SK-N-SH (cell line): ENCODE measurements at regions not wholly inside any gene's neighbourhood (a gene's known extent, or its start where the extent isn't known, plus 50 kb on each side); places are given as distances from the start of the nearest gene placed in this dataset.

Experiments used
- CTCF ChIA-PET: fragments of 300-600, 350-600 bp; formaldehyde crosslinking; extraction: SDS; loops from one replicate; lab custom pipeline; 2021; lab: Yijun Ruan, JAX
- POLR2A ChIA-PET: fragments of 350-600 bp; sonication (Branson Sonifier 250); formaldehyde crosslinking; extraction: SDS; loops from one replicate; lab custom pipeline; 2020; ENCODE audit warnings: antibody characterized with exemption, inconsistent platforms; lab: Yijun Ruan, JAX
- DNase-seq: peaks from one replicate; pipeline ENCODE4 v3.0.0; 2012
- H2AFZ ChIP-seq: fragments of 200-600 bp; sonication (generic); 2 replicates; pipeline ENCODE4 v1.8.1; 2016; ENCODE audit warnings: antibody characterized with exemption, mild to moderate bottlenecking, low read depth
- H3F3A ChIP-seq: fragments of 200-600 bp; sonication (generic); replicated peaks from 2 replicates; pipeline ENCODE3; 2016; ENCODE audit warnings: antibody characterized with exemption, mild to moderate bottlenecking; ENCODE audit not compliant: insufficient read depth
- H3K27ac ChIP-seq, 2 experiments: fragments of 200-500 bp in 1 of 2; fragments of 200-600 bp in 1 of 2; sonication (Bioruptor generic) in 1 of 2; sonication (generic), shearing (Covaris generic) in 1 of 2; 2 replicates each; pipeline versions ENCODE4 v1.5.1 to v1.6.1; 2014 to 2016; ENCODE audit warnings: low read depth in 2 of 2, inconsistent platforms in 1 of 2, low read length in 1 of 2, mild to moderate bottlenecking in 1 of 2, mixed read lengths in 1 of 2
- H3K27me3 ChIP-seq: fragments of 200-600 bp; sonication (generic), shearing (Covaris generic); 2 replicates; pipeline ENCODE4 v1.6.1; 2016; ENCODE audit warnings: mixed run types; ENCODE audit not compliant: insufficient read depth
- H3K36me3 ChIP-seq, 2 experiments: fragments of 200-500 bp in 1 of 2; fragments of 200-600 bp in 1 of 2; sonication (Bioruptor generic) in 1 of 2; sonication (generic) in 1 of 2; replicated peaks in 1 of 2; 2 replicates each; pipeline versions ENCODE3 to v1.5.1; 2014 to 2016; ENCODE audit warnings: low read length in 1 of 2, mild to moderate bottlenecking in 1 of 2; ENCODE audit not compliant: insufficient read depth in 2 of 2, control insufficient read depth in 1 of 2
- H3K4me1 ChIP-seq, 2 experiments: fragments of 200-500 bp in 1 of 2; fragments of 200-600 bp in 1 of 2; sonication (Bioruptor generic) in 1 of 2; sonication (generic), shearing (Covaris generic) in 1 of 2; 2 replicates each; pipeline versions ENCODE4 v1.5.1 to v1.6.1; 2014 to 2016; ENCODE audit warnings: low read depth in 1 of 2, low read length in 1 of 2, mixed run types in 1 of 2; ENCODE audit not compliant: insufficient read depth in 2 of 2, control insufficient read depth in 1 of 2
- H3K4me2 ChIP-seq: fragments of 200-600 bp; sonication (generic), shearing (Covaris generic); 2 replicates; pipeline ENCODE4 v1.6.1; 2017; ENCODE audit warnings: mixed run types
- H3K4me3 ChIP-seq, 2 experiments: fragments of 200-500 bp in 1 of 2; fragments of 200-600 bp in 1 of 2; sonication (Bioruptor generic) in 1 of 2; sonication (generic), shearing (Covaris generic) in 1 of 2; 2 replicates each; pipeline versions ENCODE4 v1.5.1 to v1.8.1; 2014 to 2016; ENCODE audit warnings: low read depth in 2 of 2, inconsistent platforms in 1 of 2, low read length in 1 of 2, mild to moderate bottlenecking in 1 of 2, mixed read lengths in 1 of 2, moderate library complexity in 1 of 2
- H3K79me2 ChIP-seq: fragments of 200-600 bp; sonication (generic); 2 replicates; pipeline ENCODE4 v1.8.1; 2017; ENCODE audit warnings: mild to moderate bottlenecking; ENCODE audit not compliant: insufficient read depth
- H3K9ac ChIP-seq: fragments of 200-600 bp; sonication (generic); 2 replicates; pipeline ENCODE4 v1.6.1; 2017; ENCODE audit warnings: mixed run types
- H3K9me2 ChIP-seq: fragments of 200-600 bp; sonication (generic); 2 replicates; pipeline ENCODE4 v1.6.1; 2017; ENCODE audit warnings: mixed run types
- H3K9me3 ChIP-seq: fragments of 200-600 bp; sonication (generic); 2 replicates; pipeline ENCODE4 v1.6.1; 2017; ENCODE audit warnings: mixed run types, mild to moderate bottlenecking, moderate library complexity
- H4K20me1 ChIP-seq: fragments of 200-600 bp; sonication (generic); 2 replicates; pipeline ENCODE4 v1.6.1; 2017; ENCODE audit warnings: mild to moderate bottlenecking, mixed run types; ENCODE audit not compliant: insufficient read depth
- CHD2 ChIP-seq: fragments of 150-350 bp; IDR thresholded peaks from 2 replicates; pipeline ENCODE4 v1.6.1; 2018; ENCODE audit warnings: low read length; ENCODE audit not compliant: partially characterized antibody
- ELF1 ChIP-seq: IDR thresholded peaks from 2 replicates; pipeline ENCODE4 v1.4.0; 2012
- EP300 ChIP-seq, 2 experiments: IDR thresholded peaks; 2 replicates each; pipeline versions ENCODE4 v1.4.0 to v1.6.1; 2012; ENCODE audit warnings: borderline replicate concordance in 1 of 2, low read depth in 1 of 2, low read length in 1 of 2
- EZH2phosphoT487 ChIP-seq: fragments of 200-600 bp; sonication (generic); IDR thresholded peaks from 2 replicates; pipeline ENCODE4 v1.6.1; 2017; ENCODE audit warnings: low read depth, mixed run types, mild to moderate bottlenecking, antibody characterized with exemption, moderate library complexity, borderline replicate concordance
- FOXJ3 ChIP-seq: sonication (generic); formaldehyde crosslinking; IDR thresholded peaks from 2 replicates; pipeline ENCODE4 v1.5.1; 2020; ENCODE audit warnings: mild to moderate bottlenecking, missing genetic modification reagents
- GATA2 ChIP-seq: sonication (generic); formaldehyde crosslinking; IDR thresholded peaks from 2 replicates; pipeline ENCODE4 v1.5.0; 2020; ENCODE audit warnings: mild to moderate bottlenecking, missing genetic modification reagents
- NFIC ChIP-seq: IDR thresholded peaks from 2 replicates; pipeline ENCODE4 v1.4.0; 2012; ENCODE audit warnings: borderline replicate concordance
- NRF1 ChIP-seq: IDR thresholded peaks from 2 replicates; pipeline ENCODE4 v1.6.1; 2012; ENCODE audit warnings: low read depth, mild to moderate bottlenecking, low read length
- POLR2AphosphoS5 ChIP-seq: IDR thresholded peaks from 2 replicates; pipeline ENCODE4 v1.6.1; 2012; ENCODE audit warnings: low read depth, low read length
- RAD21 ChIP-seq: IDR thresholded peaks from 2 replicates; pipeline ENCODE4 v1.6.1; 2012; ENCODE audit warnings: mild to moderate bottlenecking, low read length
- RCOR1 ChIP-seq: fragments of 150-350 bp; IDR thresholded peaks from 2 replicates; pipeline ENCODE4 v1.6.1; 2017; ENCODE audit warnings: antibody characterized with exemption, low read length
- RFX5 ChIP-seq: IDR thresholded peaks from 2 replicates; pipeline ENCODE4 v1.6.1; 2012; ENCODE audit warnings: mild to moderate bottlenecking, improper control_type of control experiment, low read length
- SMC3 ChIP-seq: IDR thresholded peaks from 2 replicates; pipeline ENCODE4 v1.6.1; 2012; ENCODE audit warnings: low read depth, low read length, improper control_type of control experiment
- TCF12 ChIP-seq: IDR thresholded peaks from 2 replicates; pipeline ENCODE4 v1.4.0; 2012
- TEAD4 ChIP-seq: IDR thresholded peaks from 2 replicates; pipeline ENCODE4 v1.4.0; 2012; ENCODE audit warnings: mild to moderate bottlenecking, borderline replicate concordance; ENCODE audit not compliant: insufficient read depth
- WGBS: methylation state at CpG from one replicate; pipeline ENCODE4 v1.1.6; 2017; ENCODE audit warnings: low lambda C conversion rate; 5-methylcytosine and 5-hydroxymethylcytosine counted together
- TF ChIP-seq, protein P1 (sequence below): IDR thresholded peaks from 2 replicates; pipeline ENCODE4 v1.4.0; 2012; ENCODE audit warnings: low read depth, borderline replicate concordance
- TF ChIP-seq, protein P2 (sequence below): IDR thresholded peaks from 2 replicates; pipeline ENCODE4 v1.6.1; 2012; ENCODE audit warnings: mild to moderate bottlenecking, low read depth, low read length, moderate library complexity
- TF ChIP-seq, protein P3 (sequence below): IDR thresholded peaks from 2 replicates; pipeline ENCODE4 v1.4.0; 2012; ENCODE audit warnings: low read depth
- TF ChIP-seq, protein P4 (sequence below): fragments of 200-600 bp; sonication (generic); IDR thresholded peaks from 2 replicates; pipeline ENCODE4 v1.6.1; 2017; ENCODE audit warnings: antibody characterized with exemption, mild to moderate bottlenecking, moderate library complexity

DNA sequence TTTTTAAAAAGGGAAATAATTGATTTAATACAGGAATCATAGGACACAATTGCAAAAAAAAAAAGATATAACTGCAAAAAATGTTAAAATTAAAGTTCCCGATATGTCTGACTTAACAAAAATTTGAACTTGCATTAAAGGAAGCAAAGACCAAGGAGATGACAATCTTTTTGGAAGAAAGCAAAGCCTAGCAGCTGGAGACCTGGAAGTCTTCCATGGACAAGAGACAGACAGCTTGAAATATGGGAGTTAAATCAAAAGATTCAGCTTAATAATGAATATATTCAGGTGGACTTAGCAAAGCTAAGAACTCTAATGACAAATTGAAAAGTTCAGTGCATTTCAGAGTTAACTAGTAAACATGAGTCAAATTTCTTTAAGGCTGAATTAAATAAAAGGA lies 568.7 kb upstream of the RGMB start:
- CTCF ChIA-PET: no interaction called here
- no peaks in the 10 kb centered on the region for H3K4me1 ChIP-seq
- no peaks in the 10 kb centered on the region for H3K9me3 ChIP-seq
- 0 out of 2 replicates have a peak, but pooled peaks cover 4% of the 10 kb centered on the region for H3K9me2 ChIP-seq
- no peaks in the 10 kb centered on the region for H3K36me3 ChIP-seq
- no peak for DNase-seq
- H3K27ac ChIP-seq: no peak overlapping the region
- no peak overlapping the region for H3K4me2 ChIP-seq
- POLR2A ChIA-PET: no interaction called here
- no peak overlapping the region for H3K4me3 ChIP-seq
- H3K9ac ChIP-seq: no peak overlapping the region
- no peaks in the 10 kb centered on the region for H4K20me1 ChIP-seq
- TF ChIP-seq RFX5: no peak
- TF ChIP-seq, protein P1, sequence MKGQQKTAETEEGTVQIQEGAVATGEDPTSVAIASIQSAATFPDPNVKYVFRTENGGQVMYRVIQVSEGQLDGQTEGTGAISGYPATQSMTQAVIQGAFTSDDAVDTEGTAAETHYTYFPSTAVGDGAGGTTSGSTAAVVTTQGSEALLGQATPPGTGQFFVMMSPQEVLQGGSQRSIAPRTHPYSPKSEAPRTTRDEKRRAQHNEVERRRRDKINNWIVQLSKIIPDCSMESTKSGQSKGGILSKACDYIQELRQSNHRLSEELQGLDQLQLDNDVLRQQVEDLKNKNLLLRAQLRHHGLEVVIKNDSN: no peak
- TF ChIP-seq GATA2 (CRISPR knock-in tag): no peak
- TF ChIP-seq, all 33 proteins: peak for 0
- no peaks in the 10 kb centered on the region for H3F3A ChIP-seq
- no peaks in the 10 kb centered on the region for H3K79me2 ChIP-seq
- peak overlapping the region; percentile 36; the same call in 1 of the 2 replicates for H2AFZ ChIP-seq
- H3K27me3 ChIP-seq: no peaks in the 10 kb centered on the region
- WGBS: 88% methylated on average over 1 of the region's 1 CpG

DNA sequence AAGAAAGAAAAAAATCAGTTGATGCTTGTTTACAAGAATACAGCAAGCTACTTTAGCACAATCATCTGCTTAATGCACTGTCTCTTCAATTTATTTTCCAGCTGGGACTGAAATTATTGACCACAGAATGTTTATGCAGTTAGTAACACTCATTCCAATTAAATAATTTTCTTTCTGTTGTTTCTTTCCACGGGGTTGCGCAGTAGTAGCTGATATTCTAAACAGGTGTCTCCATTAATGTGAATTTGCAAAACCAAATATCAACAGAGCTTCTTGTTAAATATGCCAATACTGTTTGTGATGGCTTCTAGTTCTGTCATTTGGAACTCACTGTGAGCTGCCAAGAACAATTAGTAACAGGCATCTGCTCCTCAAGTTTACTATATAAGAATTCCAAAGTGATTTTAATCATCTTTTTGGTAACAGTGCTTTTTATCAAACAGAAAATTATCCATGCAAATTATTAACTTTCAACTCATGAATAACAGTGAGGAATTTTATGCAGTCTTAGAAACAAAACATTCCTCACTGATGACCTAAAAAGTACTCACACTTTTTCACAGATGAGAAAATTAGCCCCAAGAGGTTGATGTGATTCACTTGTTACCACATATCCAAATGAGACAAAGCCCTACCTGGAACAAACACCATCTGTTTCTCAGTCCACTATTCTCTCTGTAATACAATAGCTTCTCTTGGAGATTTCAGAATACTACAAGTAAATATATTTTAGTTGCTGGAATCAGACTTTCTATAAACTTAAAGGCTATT lies 567.6 kb upstream of the RGMB start:
- no peak overlapping the region; the same call in 1 of the 2 replicates for H2AFZ ChIP-seq
- CTCF ChIA-PET: interaction anchor here (1.1 kb wide), 1 partner anchor 9 kb away, joined by 3 read pairs; no protein-coding TSS in a partner anchor
- H3K9me2 ChIP-seq: 0 out of 2 replicates have a peak, but pooled peaks cover 4% of the 10 kb centered on the region
- no peaks in the 10 kb centered on the region for H3K9me3 ChIP-seq
- H3K27me3 ChIP-seq: no peaks in the 10 kb centered on the region
- H3K79me2 ChIP-seq: no peaks in the 10 kb centered on the region
- no peaks in the 10 kb centered on the region for H3K36me3 ChIP-seq
- H3K4me3 ChIP-seq: no peak overlapping the region
- no peak for DNase-seq
- no peak overlapping the region for H3K4me2 ChIP-seq
- no peaks in the 10 kb centered on the region for H3K4me1 ChIP-seq
- no peak overlapping the region for H3K27ac ChIP-seq
- H4K20me1 ChIP-seq: no peaks in the 10 kb centered on the region
- H3F3A ChIP-seq: no peaks in the 10 kb centered on the region
- WGBS: 85% methylated on average over 2 of the region's 2 CpGs
- POLR2A ChIA-PET: no interaction called here
- TF ChIP-seq EZH2phosphoT487: no peak
- no peak for TF ChIP-seq NFIC
- no peak for TF ChIP-seq RAD21
- no peak for TF ChIP-seq FOXJ3 (CRISPR knock-in tag)
- TF ChIP-seq POLR2AphosphoS5: no peak
- TF ChIP-seq EP300 (IDR thresholded peaks at IDR 0.05; ENCODE audit: borderline replicate concordance in 1 of 2, low read depth in 1 of 2, low read length in 1 of 2): no peak
- no peak for TF ChIP-seq TCF12
- no peak for TF ChIP-seq ELF1
- TF ChIP-seq GATA2 (CRISPR knock-in tag): no peak
- TF ChIP-seq CHD2: no peak
- TF ChIP-seq, protein P2, sequence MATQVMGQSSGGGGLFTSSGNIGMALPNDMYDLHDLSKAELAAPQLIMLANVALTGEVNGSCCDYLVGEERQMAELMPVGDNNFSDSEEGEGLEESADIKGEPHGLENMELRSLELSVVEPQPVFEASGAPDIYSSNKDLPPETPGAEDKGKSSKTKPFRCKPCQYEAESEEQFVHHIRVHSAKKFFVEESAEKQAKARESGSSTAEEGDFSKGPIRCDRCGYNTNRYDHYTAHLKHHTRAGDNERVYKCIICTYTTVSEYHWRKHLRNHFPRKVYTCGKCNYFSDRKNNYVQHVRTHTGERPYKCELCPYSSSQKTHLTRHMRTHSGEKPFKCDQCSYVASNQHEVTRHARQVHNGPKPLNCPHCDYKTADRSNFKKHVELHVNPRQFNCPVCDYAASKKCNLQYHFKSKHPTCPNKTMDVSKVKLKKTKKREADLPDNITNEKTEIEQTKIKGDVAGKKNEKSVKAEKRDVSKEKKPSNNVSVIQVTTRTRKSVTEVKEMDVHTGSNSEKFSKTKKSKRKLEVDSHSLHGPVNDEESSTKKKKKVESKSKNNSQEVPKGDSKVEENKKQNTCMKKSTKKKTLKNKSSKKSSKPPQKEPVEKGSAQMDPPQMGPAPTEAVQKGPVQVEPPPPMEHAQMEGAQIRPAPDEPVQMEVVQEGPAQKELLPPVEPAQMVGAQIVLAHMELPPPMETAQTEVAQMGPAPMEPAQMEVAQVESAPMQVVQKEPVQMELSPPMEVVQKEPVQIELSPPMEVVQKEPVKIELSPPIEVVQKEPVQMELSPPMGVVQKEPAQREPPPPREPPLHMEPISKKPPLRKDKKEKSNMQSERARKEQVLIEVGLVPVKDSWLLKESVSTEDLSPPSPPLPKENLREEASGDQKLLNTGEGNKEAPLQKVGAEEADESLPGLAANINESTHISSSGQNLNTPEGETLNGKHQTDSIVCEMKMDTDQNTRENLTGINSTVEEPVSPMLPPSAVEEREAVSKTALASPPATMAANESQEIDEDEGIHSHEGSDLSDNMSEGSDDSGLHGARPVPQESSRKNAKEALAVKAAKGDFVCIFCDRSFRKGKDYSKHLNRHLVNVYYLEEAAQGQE: no peak
- TF ChIP-seq NRF1: no peak
- no peak for TF ChIP-seq SMC3
- TF ChIP-seq, protein P3, sequence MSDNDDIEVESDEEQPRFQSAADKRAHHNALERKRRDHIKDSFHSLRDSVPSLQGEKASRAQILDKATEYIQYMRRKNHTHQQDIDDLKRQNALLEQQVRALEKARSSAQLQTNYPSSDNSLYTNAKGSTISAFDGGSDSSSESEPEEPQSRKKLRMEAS: no peak
- TF ChIP-seq, protein P4, sequence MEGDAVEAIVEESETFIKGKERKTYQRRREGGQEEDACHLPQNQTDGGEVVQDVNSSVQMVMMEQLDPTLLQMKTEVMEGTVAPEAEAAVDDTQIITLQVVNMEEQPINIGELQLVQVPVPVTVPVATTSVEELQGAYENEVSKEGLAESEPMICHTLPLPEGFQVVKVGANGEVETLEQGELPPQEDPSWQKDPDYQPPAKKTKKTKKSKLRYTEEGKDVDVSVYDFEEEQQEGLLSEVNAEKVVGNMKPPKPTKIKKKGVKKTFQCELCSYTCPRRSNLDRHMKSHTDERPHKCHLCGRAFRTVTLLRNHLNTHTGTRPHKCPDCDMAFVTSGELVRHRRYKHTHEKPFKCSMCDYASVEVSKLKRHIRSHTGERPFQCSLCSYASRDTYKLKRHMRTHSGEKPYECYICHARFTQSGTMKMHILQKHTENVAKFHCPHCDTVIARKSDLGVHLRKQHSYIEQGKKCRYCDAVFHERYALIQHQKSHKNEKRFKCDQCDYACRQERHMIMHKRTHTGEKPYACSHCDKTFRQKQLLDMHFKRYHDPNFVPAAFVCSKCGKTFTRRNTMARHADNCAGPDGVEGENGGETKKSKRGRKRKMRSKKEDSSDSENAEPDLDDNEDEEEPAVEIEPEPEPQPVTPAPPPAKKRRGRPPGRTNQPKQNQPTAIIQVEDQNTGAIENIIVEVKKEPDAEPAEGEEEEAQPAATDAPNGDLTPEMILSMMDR: no peak
- TF ChIP-seq, protein P1: no peak
- no peak for TF ChIP-seq RCOR1
- TF ChIP-seq TEAD4: no peak
- H3K9ac ChIP-seq: no peak overlapping the region
